Sigmoid colon (tissue), 4 donors: ENCODE measurements at regions not wholly inside any gene's neighbourhood (a gene's known extent, or its start where the extent isn't known, plus 50 kb on each side); places are given as distances from the start of the nearest gene placed in this dataset.

ENCODE experiments used
- CTCF ChIP-seq, 4 experiments: fragments of 450-650 bp in 3 of 4; fragments of 200-600 bp in 1 of 4; IDR thresholded peaks; one replicate each; pipeline ENCODE4 v1.5.1; 2016 to 2019; ENCODE audit warnings: antibody characterized with exemption in 4 of 4, mild to moderate bottlenecking in 3 of 4, moderate library complexity in 2 of 4
- EP300 ChIP-seq, 4 donors: sonication (generic); formaldehyde crosslinking; IDR thresholded peaks; one replicate each; pipeline ENCODE4 v1.6.1; 2017; ENCODE audit warnings: antibody characterized with exemption in 4 of 4

DNA sequence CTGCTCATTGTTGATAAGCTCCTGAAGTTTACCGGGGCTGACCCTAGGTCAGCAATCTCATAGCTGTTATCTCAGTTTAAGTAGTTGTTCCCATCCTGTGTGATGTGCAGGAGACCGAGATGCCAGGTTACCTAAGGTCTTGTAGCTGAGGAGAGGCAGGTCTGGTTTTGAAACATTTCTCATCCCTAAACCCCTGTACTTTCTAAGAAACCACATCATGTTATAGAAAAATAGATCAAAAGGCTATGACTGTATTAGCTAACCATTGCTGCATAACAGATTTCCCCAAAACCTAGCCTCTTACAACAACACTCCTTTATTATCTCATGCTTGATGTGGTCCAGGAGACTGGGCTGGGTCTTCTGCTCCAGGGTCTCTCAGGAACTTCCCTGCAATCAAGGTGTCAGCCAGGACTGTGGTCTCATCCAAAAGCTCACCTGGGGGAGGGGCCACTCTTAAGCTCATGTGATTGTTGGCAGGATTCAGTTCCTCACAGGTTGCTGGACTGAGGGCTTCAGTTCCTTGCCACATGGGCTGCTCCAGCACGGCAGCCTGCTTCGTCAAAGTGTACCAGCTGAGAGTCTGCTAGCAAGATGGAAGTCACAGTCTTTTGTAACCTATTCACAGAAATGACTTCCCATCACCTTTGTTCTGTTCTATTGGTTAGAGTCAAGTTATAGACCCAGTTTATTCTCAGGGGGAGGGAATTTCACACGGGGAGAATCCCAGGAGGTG lies 60.9 kb upstream of the CLCN4 start:
- TF ChIP-seq CTCF (IDR thresholded peaks at IDR 0.05) = no peak
- TF ChIP-seq EP300 (IDR thresholded peaks at IDR 0.05) = no peak
